NCI-H510A treated with DMSO at 0.1 percent for 48 hours (cell line): ENCODE measurements at regions not wholly inside any gene's neighbourhood (a gene's known extent, or its start where the extent isn't known, plus 50 kb on each side); places are given as distances from the start of the nearest gene placed in this dataset.

ENCODE experiments used
- DNase-seq: peaks from one replicate; lab custom pipeline; 2025; lab: John Stamatoyannopoulos, UW

DNA sequence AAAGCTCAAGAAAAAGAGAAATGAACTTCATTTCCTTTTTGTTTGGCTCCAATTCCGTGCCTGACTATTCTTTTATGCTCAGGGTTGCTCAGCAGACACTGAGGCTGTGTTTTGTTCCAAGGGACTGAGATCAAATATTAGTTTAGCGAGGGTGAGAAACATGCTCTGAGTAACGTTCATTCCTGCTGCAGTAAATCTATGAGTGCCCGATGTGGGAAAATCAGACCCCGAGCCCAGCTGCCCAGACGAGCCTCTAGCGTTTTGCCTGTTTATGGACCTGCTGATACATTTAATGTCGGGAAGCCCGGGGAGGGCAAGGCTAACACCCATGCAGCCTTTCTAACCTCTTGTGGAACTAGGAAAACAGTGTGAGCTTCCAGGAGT is 119.2 kb downstream of the VAPA start:
- DNase-seq, result no peak

DNA sequence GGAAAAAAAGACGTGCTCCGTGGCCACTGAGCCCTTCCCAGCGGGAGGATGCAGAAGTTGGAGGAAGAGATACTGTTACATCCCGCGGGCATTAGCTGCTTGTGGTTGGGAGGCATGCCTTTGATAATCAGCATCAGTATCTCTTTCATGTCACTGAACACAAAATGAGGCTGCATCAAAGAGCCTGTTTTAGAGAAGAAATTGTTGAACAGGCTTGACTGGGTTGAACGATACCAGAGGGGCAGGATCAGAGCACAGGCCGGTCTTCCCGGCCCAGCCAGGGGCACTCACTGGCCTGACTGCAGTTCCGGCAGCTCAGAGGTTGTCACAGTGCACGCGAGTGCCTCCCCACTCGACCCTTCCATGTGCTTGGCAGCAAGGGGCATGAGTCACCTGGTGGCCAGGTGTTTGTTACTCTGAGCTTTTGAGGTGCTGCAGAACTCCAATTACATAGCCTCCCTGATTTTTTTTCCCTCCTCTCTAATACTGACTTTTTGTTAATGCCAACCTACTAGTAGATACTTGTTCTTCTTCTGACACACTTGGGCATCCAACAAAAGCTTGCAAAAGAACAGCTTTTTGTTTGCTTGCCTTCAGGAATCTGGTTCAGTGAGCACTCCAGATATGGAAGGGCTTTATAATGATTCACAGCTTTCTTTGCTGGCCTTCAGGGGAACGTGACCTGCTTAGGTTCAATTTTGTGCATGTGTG is 121.6 kb downstream of the VAPA start:
- DNase-seq, result peak; percentile 22

GRCh38 chr18:10036479-10036878 is 122.7 kb downstream of the VAPA start:
- DNase-seq, result no peak

DNA sequence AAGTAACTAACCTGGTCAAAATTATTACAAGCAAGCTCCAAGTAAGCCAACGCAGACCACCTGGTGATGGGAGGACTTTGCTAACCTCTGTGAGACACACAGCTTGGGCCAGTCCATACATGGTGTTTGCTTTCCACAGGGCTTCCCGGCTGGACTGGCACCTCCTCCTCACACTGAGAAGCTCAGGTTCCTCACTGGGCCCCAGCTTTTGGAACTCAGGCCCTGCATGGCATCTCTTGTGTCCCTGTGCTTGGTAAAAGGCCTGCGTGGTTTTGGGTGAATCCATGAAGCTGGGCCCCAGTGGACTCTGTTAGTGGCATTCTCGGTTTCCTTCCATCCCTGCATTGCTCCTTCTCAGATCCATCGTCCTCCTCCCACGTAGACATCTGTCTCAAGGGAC is 123.4 kb downstream of the VAPA start:
- no peak for DNase-seq

DNA sequence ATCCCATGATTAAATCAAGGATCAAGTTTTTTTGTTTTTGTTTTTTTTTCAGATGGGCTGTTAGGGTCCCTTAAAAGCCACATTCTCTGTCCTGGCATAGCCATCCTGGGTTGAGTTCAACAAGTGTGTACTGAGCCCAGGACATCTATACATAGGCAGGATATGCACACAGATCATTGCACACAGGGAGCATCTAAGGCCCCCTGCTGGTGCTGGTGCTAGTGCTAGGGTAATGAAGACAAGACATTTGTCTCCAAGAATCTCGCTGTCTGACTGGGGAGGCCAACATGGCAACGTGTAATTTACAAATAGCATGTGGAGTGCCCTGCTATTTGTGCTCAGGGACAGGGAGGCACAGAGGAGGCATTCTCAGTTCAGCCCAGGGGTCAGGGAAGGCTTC is 124.5 kb downstream of the VAPA start:
- DNase-seq, result no peak

GRCh38 chr18:10040287-10041011 is 126.6 kb downstream of the VAPA start:
- DNase-seq, result no peak

DNA sequence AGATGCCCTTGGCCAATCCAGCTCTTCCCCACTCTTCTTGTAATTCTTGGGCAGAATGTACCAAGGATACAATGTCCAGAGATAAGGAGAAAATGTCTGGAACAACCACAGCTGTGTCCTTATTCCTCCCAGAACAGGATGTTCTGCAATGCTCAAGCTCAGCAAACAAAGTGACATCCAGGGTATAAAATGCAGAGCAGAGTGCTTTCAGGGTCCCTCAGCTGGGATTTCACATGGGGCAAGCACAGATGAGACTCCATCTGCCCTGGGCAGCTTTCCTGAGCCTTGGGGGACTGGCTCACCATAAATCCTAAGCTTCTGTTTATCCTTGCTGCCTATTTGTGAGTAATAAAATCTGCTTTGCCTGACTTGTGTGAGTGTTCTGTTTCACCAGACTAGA is 127.4 kb downstream of the VAPA start:
- DNase-seq, result no peak

DNA sequence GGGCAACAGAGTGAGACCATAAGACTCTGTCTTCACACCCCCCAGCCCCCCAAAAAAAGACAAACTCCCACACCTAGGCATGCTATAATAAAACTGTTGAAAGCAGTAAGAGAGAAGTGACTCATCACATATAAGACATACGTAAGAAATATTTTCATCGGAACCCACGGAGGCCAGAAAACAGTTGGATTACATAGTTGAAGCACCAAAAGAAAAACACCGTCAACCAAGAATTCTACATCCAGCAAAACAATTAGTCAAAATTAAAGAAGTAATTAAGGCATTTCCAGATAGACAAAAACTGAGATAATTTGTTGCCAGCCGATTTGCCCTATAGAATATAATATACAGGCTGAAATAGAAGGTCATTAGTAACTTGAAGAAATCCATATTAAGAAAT is 128.7 kb downstream of the VAPA start:
- DNase-seq, result no peak

GRCh38 chr18:10044054-10044453 is 130.2 kb downstream of the VAPA start:
- no peak for DNase-seq

DNA sequence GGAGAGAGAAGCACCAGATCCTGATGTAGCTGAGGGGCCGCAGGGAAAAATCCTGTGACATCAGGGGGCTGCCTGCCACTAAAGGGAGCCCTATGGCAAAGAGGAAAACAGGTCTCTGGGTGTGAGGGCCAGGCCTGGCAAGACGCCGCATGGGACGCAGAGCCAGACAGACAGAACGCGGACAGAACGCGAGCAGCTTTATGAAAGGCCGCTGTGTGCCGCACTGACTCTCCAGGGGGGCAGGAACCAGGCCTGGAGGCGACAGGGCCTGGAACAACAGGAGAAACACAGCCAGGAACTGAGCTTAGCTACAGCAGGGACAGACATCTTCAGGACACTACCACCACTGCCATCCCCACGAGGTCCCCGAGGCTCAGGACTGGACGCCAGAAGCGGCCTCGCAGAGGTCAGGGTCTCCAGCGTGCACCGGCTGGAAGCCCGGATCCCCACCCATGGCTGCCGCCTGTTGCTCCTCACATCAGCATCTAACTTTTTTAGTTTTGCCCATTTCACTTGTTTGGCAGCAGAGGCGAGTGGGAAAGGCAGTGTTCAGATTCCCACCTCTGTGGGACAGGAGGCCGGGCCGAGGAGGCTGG is 131.6 kb downstream of the VAPA start:
- DNase-seq, result no peak

GRCh38 chr18:10046178-10046807 is 132.5 kb downstream of the VAPA start:
- DNase-seq, result no peak

GRCh38 chr18:10047237-10047636 is 133.4 kb downstream of the VAPA start:
- no peak for DNase-seq

DNA sequence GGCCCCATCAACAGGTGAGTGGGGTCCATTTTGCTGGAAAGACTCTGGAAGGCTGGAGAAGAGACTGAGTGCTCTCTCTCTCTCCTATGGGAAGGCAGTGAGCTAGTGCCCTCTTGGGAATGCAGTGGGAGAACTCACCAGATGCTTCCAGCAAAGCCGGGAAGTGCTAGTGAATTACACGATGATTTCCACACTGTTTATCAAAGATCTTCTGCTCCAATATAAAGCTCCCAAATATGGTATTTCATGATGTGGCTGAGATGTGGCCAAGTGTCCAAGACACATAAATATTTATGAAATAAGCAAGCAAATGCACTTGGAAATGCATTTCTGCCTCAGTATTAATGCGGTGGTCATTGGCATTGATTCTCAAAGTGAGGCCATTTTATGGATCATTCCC is 135.9 kb downstream of the VAPA start:
- no peak for DNase-seq

GRCh38 chr18:10050956-10051355 is 137.1 kb downstream of the VAPA start:
- DNase-seq, result no peak

GRCh38 chr18:10051877-10052631 is 138.2 kb downstream of the VAPA start:
- DNase-seq, result no peak

DNA sequence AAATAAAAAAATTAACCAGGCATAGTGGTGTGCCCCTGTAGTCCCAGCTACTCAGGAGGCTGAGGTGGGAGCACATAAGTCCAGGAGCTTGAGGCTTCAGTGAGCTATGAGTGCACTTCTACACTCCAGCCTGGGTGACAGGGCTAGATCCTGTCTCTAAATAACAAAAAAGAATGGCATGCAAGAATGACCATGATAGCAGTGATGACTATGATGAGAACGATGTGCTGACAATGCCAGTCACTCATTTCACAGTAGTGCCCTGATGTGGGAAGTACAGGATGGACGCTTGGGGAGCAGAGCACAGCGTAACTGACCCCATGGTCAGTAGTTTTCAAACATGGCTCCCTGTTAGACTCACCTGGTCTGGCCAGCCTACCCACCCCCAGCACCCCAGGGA is 139.1 kb downstream of the VAPA start:
- no peak for DNase-seq

GRCh38 chr18:10053861-10054260 is 140.0 kb downstream of the VAPA start:
- DNase-seq, result no peak

- no peak for DNase-seq
Measured at GRCh38 chr18:10054366-10054765, 140.6 kb downstream of the VAPA start.

DNA sequence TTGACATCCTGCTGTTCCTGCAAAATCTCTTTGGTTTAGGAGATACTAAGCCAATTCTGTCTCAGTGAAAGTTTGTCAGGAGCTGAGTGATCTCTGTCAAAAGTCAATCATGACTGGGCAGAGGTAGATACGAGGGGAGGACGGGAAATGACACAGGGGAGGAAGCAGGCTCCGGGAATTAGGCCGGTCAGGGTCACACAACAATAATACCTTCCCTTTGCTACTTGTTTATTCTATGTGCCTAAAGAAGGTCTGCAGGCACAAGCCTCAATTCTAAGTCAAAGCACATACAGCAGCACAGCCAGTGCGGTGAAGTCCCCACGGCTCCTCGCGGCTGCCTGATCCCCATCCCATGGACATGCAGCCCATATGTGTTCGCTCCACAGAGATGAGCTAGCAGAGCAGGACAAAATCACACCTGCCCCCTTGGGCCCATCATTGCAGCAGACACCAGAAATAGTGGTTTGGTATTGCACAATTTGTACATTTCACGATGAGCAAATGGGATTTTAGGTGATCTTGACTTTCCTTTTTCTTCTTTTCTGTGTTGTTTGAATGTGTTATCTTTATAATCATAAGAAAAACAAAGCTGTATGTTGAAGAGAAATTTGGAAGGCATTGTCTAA is 141.4 kb downstream of the VAPA start:
- DNase-seq, result no peak

DNA sequence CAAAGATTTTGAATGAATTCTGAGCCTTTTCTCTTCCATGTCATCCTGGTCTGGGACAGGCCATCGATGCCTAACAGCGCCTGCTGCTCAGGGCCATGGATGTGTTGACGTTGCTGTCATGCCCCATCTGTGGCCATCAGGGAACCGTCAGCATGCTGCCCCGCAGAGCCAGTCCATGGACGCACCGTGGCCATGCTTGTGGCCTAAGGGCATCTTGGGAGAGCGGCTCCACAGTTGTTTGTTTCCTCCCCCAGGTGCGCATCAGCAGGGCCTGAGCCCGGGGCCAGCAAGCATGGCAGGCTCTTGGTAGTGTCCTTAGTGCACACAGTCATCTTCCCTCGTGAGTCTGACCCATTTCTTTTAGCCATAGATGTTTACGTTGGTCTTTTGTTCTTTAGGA is 142.7 kb downstream of the VAPA start:
- DNase-seq, result no peak

DNA sequence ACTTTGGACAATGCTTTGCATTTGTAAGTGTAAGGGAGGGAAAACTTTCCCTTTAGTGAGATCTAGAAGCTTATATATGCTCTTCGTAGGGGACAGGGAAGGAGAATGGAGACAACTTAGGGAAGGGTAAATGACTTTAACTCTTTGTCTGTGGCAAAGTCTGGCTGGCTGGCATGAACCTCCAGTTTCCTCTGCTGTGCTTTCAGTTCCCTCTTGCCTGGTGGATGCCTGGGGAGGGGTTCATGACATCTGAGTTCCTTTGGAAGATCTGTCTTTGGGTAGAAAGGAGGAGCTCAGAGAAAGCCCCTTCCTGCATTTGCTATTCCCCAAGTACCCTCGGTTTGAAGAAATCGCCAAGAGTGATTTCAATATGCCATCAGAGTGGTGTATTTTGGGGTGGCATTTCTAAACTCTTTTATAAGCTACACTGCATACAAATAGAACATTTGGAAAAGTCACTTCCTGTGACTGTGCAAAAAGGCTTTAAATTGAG is 143.6 kb downstream of the VAPA start:
- DNase-seq, result no peak
